ENCODE measurements at regions not wholly inside any gene's neighbourhood (a gene's known extent, or its start where the extent isn't known, plus 50 kb on each side); places are given as distances from the start of the nearest gene placed in this dataset.

DNA sequence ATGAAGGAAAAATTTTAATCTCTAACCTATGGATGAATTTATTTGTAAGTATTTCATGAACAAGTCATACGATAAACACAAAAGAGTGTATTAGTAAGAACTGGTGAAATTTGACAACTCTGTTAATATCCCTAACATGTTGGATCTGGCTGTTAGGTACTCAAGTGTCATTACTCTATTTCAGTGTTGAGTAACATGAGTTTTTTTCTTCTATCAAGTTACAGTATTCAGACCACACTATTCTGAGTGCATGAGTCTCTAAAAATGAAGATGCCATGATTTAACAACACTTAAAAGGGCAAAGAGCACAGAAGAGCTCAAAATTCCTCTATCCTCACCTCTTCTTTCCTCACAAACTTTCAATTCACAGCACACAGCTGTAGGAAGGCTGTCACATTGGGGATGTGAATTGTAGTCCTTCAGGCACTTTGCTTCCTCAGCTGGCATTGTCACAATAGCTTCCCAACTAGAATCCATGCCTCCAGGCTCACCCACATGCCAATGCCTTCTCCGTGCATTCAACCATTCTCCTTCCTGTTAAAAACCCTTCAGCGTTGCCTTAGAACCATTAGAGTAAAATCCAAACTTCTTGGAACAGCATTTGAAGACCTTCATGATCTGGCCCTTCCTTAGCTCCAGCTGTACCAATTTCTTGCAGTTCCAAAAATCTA, 73.7 kb upstream of the DBX2 start:
- intact Hi-C loops (cut with DNase I): no loop called here
- Histone ChIP-seq H3K27ac (no peak overlapping the region), H3K4me3 (no peak overlapping the region), H3K36me3 (no peaks in the 10 kb centered on the region), H3K4me1 (no peaks in the 10 kb centered on the region), H3K9me3 (no peaks in the 10 kb centered on the region), H3K27me3 (no peaks in the 10 kb centered on the region)
- DNase-seq (ENCODE audit: low spot score in 2 of 2): no peak
- TF ChIP-seq, protein P1, sequence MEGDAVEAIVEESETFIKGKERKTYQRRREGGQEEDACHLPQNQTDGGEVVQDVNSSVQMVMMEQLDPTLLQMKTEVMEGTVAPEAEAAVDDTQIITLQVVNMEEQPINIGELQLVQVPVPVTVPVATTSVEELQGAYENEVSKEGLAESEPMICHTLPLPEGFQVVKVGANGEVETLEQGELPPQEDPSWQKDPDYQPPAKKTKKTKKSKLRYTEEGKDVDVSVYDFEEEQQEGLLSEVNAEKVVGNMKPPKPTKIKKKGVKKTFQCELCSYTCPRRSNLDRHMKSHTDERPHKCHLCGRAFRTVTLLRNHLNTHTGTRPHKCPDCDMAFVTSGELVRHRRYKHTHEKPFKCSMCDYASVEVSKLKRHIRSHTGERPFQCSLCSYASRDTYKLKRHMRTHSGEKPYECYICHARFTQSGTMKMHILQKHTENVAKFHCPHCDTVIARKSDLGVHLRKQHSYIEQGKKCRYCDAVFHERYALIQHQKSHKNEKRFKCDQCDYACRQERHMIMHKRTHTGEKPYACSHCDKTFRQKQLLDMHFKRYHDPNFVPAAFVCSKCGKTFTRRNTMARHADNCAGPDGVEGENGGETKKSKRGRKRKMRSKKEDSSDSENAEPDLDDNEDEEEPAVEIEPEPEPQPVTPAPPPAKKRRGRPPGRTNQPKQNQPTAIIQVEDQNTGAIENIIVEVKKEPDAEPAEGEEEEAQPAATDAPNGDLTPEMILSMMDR (IDR thresholded peaks at IDR 0.05): no peak

DNA sequence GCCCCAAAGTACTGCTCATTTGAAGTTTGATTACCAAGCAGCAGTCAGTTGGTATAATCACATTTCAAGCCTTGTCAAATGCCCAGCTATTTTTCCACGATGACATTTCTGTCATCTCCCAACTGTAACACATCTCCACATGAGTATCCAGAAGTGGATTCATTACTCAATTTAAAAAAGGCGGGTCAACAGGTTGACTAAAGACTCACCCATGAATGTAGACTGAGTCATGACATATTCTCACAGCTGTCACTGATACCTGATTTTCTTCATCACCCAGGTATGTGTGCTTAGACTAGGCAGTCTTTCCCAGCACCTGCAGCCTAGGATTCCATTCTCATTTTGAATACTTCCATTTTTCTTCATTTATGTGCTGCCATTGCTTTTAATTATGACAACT, 75.1 kb upstream of the DBX2 start:
- TF ChIP-seq, protein P1 (IDR thresholded peaks at IDR 0.05): no peak
- DNase-seq (ENCODE audit: low spot score in 2 of 2): no peak
- Histone ChIP-seq H3K4me1 (no peaks in the 10 kb centered on the region), H3K27me3 (no peaks in the 10 kb centered on the region), H3K9me3 (no peaks in the 10 kb centered on the region), H3K36me3 (no peaks in the 10 kb centered on the region), H3K27ac (no peak overlapping the region), H3K4me3 (no peak overlapping the region)
- intact Hi-C loops (cut with DNase I): no loop called here

DNA sequence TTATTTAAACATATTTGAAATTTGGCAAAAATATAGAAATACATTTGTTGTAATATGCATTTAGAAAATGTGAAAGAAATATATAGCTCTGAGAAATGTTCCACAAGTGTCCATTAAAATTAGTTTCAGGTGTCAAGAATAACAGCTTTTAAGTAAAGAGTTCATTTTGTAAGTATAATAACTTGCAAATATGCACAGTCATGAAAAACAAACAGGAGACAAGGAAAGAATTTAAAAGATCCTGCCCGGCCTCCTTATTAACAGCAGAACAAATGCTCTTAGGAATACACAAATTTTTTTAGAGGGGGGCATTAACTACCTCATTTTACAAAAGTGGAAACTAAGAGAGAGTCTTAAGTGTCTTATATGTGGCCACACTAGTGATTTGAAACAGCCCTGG, 77.7 kb upstream of the DBX2 start:
- Histone ChIP-seq H3K4me3 (no peak overlapping the region), H3K9me3 (no peaks in the 10 kb centered on the region), H3K4me1 (no peaks in the 10 kb centered on the region), H3K27me3 (no peaks in the 10 kb centered on the region), H3K27ac (no peak overlapping the region), H3K36me3 (no peaks in the 10 kb centered on the region)
- intact Hi-C loops (cut with DNase I): no loop called here
- DNase-seq (ENCODE audit: low spot score in 2 of 2): no peak
- TF ChIP-seq, protein P1 (IDR thresholded peaks at IDR 0.05): no peak

DNA sequence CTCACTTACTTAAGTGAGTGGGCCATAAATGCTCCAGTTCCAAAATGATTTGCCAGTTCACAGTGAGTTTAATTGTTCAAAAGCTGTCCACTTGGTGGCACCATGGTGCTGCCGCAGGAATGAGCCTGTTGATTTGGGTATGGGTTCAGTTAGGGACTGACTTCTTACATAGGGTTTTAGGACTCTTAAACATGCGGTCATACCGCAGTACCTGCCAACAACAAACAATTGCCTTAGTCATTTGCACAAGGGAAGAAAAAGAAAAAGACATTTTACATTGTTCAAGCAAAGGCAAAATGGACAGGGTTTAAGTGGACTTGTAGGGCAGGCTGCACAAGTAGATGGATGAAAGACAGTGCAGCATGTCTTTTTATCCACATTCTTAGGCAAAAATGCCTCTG, 80.0 kb upstream of the DBX2 start:
- Histone ChIP-seq H3K36me3 (no peaks in the 10 kb centered on the region), H3K9me3 (no peaks in the 10 kb centered on the region), H3K27me3 (no peaks in the 10 kb centered on the region), H3K27ac (no peak overlapping the region), H3K4me1 (no peaks in the 10 kb centered on the region), H3K4me3 (no peak overlapping the region)
- peak in 1 of 2 donors; percentile 69 for DNase-seq (ENCODE audit: low spot score in 2 of 2)
- intact Hi-C loops (cut with DNase I): no loop called here
- TF ChIP-seq, protein P1 (IDR thresholded peaks at IDR 0.05): peak; percentile 20 to 75 (median 55)

DNA sequence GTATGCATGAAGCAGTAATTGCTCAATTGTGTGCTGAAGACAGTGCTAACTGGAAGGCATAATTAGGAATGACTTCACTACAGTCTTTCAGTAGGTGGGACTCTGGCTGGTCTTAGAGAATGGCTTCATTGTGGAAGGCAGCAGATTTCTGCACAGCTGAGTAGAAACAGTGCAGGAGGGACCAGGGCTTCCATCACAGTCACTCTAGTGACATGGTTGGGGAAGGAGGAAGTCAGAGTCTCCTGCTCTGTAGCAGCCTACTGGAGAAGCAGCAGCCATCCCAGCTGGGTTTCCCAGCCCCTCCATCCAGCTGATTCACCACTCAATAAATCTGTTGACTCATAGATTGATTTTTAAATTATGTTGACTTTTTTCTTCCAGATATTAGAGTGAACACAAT, 80.6 kb upstream of the DBX2 start:
- Histone ChIP-seq H3K36me3 (no peaks in the 10 kb centered on the region), H3K27me3 (no peaks in the 10 kb centered on the region), H3K9me3 (no peaks in the 10 kb centered on the region), H3K4me1 (no peaks in the 10 kb centered on the region), H3K4me3 (no peak overlapping the region), H3K27ac (no peak overlapping the region)
- no peak for DNase-seq (ENCODE audit: low spot score in 2 of 2)
- TF ChIP-seq, protein P1 (IDR thresholded peaks at IDR 0.05): no peak
- intact Hi-C loops (cut with DNase I): no loop called here

DNA sequence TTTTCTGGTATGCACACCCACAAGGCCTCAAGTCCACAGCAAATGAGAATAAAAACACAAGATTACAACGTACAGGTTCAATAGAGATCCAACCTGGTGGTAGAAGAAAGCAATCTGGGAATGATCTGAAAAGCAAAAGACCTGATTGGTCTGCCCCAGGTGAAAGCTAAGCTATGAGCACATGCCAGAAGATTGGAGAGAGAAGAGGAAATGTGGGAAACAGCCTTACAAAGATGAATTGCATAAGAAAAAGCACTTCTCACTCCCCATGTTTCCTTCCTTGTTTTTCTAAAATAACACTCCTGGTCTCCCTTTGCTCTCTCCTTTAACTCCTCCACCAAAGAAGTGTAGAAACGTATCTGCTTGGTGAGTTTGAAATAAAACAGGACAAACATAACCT, 77.3 kb upstream of the ANO6 start:
- Histone ChIP-seq H3K4me1 (no peaks in the 10 kb centered on the region), H3K36me3 (no peaks in the 10 kb centered on the region), H3K9me3 (no peaks in the 10 kb centered on the region), H3K27ac (no peak overlapping the region), H3K27me3 (no peaks in the 10 kb centered on the region), H3K4me3 (no peak overlapping the region)
- intact Hi-C loops (cut with DNase I): no loop called here
- no peak for DNase-seq (ENCODE audit: low spot score in 2 of 2)
- TF ChIP-seq, protein P1 (IDR thresholded peaks at IDR 0.05): no peak

All from ascending aorta (tissue), 2 donors.